ENCODE measurements at regions not wholly inside any gene's neighbourhood (a gene's known extent, or its start where the extent isn't known, plus 50 kb on each side); places are given as distances from the start of the nearest gene placed in this dataset.

- H3K36me3 ChIP-seq (ENCODE audit: control insufficient read depth in 2 of 2, insufficient read depth in 1 of 2, low read length in 2 of 2): no peaks in the 10 kb centered on the region
- H3K4me1 ChIP-seq (ENCODE audit: control insufficient read depth, insufficient read depth, low read length): no peaks in the 10 kb centered on the region
- TF ChIP-seq ZSCAN30 (tag by site-specific recombination; IDR thresholded peaks at IDR 0.05): no peak
- no peak for TF ChIP-seq ZNF571 (tag by site-specific recombination; IDR thresholded peaks at IDR 0.05)
- TF ChIP-seq ZNF433 (tag by site-specific recombination; IDR thresholded peaks at IDR 0.05; ENCODE audit: low read depth): no peak
- no peak for TF ChIP-seq ZNF449 (tag by site-specific recombination; IDR thresholded peaks at IDR 0.05)
- TF ChIP-seq ZNF311 (tag by site-specific recombination; IDR thresholded peaks at IDR 0.05; ENCODE audit: borderline replicate concordance): no peak
- TF ChIP-seq WT1 (tag by site-specific recombination; IDR thresholded peaks at IDR 0.05): no peak
- TF ChIP-seq ZNF221 (tag by site-specific recombination; IDR thresholded peaks at IDR 0.05; ENCODE audit: borderline replicate concordance): no peak
- TF ChIP-seq ZNF623 (tag by site-specific recombination; IDR thresholded peaks at IDR 0.05): no peak
- TF ChIP-seq ZNF19 (tag by site-specific recombination; IDR thresholded peaks at IDR 0.05; ENCODE audit: low read depth): no peak
- no peak for TF ChIP-seq ZNF394 (tag by site-specific recombination; IDR thresholded peaks at IDR 0.05; ENCODE audit: borderline replicate concordance)
- TF ChIP-seq ZNF16 (tag by site-specific recombination; IDR thresholded peaks at IDR 0.05; ENCODE audit: low read depth): no peak
- no peaks in the 10 kb centered on the region for H3K9me3 ChIP-seq (ENCODE audit: control insufficient read depth, insufficient read depth, low read depth, low read length)
- H3K27ac ChIP-seq (ENCODE audit: extremely low read depth, low read depth, low read length): no peak overlapping the region
- ChIA-PET CTCF (interaction anchor here (0.7 kb wide), 1 partner anchor 1272 kb away, joined by 4 read pairs; no protein-coding TSS in a partner anchor), POLR2A (no interaction called here)
- H3K4me3 ChIP-seq (ENCODE audit: low read depth, low read length): no peak overlapping the region
Observed at GRCh38 chr16:5451641-5452040, 354.0 kb upstream of the EEF2KMT start.

- TF ChIP-seq ZNF114 (tag by site-specific recombination; IDR thresholded peaks at IDR 0.05) (no peak), ZNF239 (tag by site-specific recombination; IDR thresholded peaks at IDR 0.05) (no peak), ZNF148 (tag by site-specific recombination; IDR thresholded peaks at IDR 0.05; ENCODE audit: borderline replicate concordance) (no peak)
- Histone ChIP-seq H3K4me3 (ENCODE audit: low read depth, low read length) (no peak overlapping the region), H3K27ac (ENCODE audit: extremely low read depth, low read depth, low read length) (no peak overlapping the region), H3K36me3 (ENCODE audit: control insufficient read depth in 2 of 2, insufficient read depth in 1 of 2, low read length in 2 of 2) (no peaks in the 10 kb centered on the region), H3K4me1 (ENCODE audit: control insufficient read depth, insufficient read depth, low read length) (no peaks in the 10 kb centered on the region), H3K9me3 (ENCODE audit: control insufficient read depth, insufficient read depth, low read depth, low read length) (no peaks in the 10 kb centered on the region)
- CTCF ChIA-PET: no interaction called here
- POLR2A ChIA-PET: no interaction called here
Observed at GRCh38 chr16:5450409-5451104, 353.0 kb upstream of the EEF2KMT start.

GRCh38 chr16:5449901-5450300, 352.3 kb upstream of the EEF2KMT start:
- ChIA-PET POLR2A (no interaction called here), CTCF (interaction anchor here (0.7 kb wide), 1 partner anchor 1423 kb away, joined by 3 read pairs; no protein-coding TSS in a partner anchor)
- TF ChIP-seq MEIS1 (CRISPR knock-in tag; IDR thresholded peaks at IDR 0.05; ENCODE audit: borderline replicate concordance): no peak
- no peak for TF ChIP-seq ZNF48 (tag by site-specific recombination; IDR thresholded peaks at IDR 0.05)
- TF ChIP-seq ZNF292 (tag by site-specific recombination; IDR thresholded peaks at IDR 0.05; ENCODE audit: borderline replicate concordance, low read depth): no peak
- no peak for TF ChIP-seq ZNF664 (tag by site-specific recombination; IDR thresholded peaks at IDR 0.05)
- TF ChIP-seq ZNF221 (tag by site-specific recombination; IDR thresholded peaks at IDR 0.05; ENCODE audit: borderline replicate concordance): no peak
- no peak for TF ChIP-seq ZSCAN16 (tag by site-specific recombination; IDR thresholded peaks at IDR 0.05)
- no peak for TF ChIP-seq ZBTB17 (tag by site-specific recombination; IDR thresholded peaks at IDR 0.05)
- TF ChIP-seq ZNF214 (tag by site-specific recombination; IDR thresholded peaks at IDR 0.05; ENCODE audit: borderline replicate concordance): no peak
- no peak for TF ChIP-seq ZNF561 (tag by site-specific recombination; IDR thresholded peaks at IDR 0.05; ENCODE audit: borderline replicate concordance)
- TF ChIP-seq ZBTB6 (tag by site-specific recombination; IDR thresholded peaks at IDR 0.05): no peak
- no peak for TF ChIP-seq ZNF76 (tag by site-specific recombination; IDR thresholded peaks at IDR 0.05; ENCODE audit: borderline replicate concordance, low read depth)
- TF ChIP-seq ZBTB26 (tag by site-specific recombination; optimal IDR thresholded peaks at IDR 0.05): no peak
- H3K9me3 ChIP-seq (ENCODE audit: control insufficient read depth, insufficient read depth, low read depth, low read length): no peaks in the 10 kb centered on the region
- H3K27ac ChIP-seq (ENCODE audit: extremely low read depth, low read depth, low read length): no peak overlapping the region
- H3K36me3 ChIP-seq (ENCODE audit: control insufficient read depth in 2 of 2, insufficient read depth in 1 of 2, low read length in 2 of 2): no peaks in the 10 kb centered on the region
- no peaks in the 10 kb centered on the region for H3K4me1 ChIP-seq (ENCODE audit: control insufficient read depth, insufficient read depth, low read length)
- no peak overlapping the region for H3K4me3 ChIP-seq (ENCODE audit: low read depth, low read length)

All from HEK293 (cell line).